SK-N-SH (cell line): ENCODE measurements at regions not wholly inside any gene's neighbourhood (a gene's known extent, or its start where the extent isn't known, plus 50 kb on each side); places are given as distances from the start of the nearest gene placed in this dataset.

ENCODE experiments used
- CTCF ChIA-PET: fragments of 300-600, 350-600 bp; formaldehyde crosslinking; extraction: SDS; loops from one replicate; lab custom pipeline; 2021; lab: Yijun Ruan, JAX
- POLR2A ChIA-PET: fragments of 350-600 bp; sonication (Branson Sonifier 250); formaldehyde crosslinking; extraction: SDS; loops from one replicate; lab custom pipeline; 2020; ENCODE audit warnings: antibody characterized with exemption, inconsistent platforms; lab: Yijun Ruan, JAX
- DNase-seq: peaks from one replicate; pipeline ENCODE4 v3.0.0; 2012
- H2AFZ ChIP-seq: fragments of 200-600 bp; sonication (generic); 2 replicates; pipeline ENCODE4 v1.8.1; 2016; ENCODE audit warnings: antibody characterized with exemption, mild to moderate bottlenecking, low read depth
- H3F3A ChIP-seq: fragments of 200-600 bp; sonication (generic); replicated peaks from 2 replicates; pipeline ENCODE3; 2016; ENCODE audit warnings: antibody characterized with exemption, mild to moderate bottlenecking; ENCODE audit not compliant: insufficient read depth
- H3K27ac ChIP-seq, 2 experiments: fragments of 200-500 bp in 1 of 2; fragments of 200-600 bp in 1 of 2; sonication (Bioruptor generic) in 1 of 2; sonication (generic), shearing (Covaris generic) in 1 of 2; 2 replicates each; pipeline versions ENCODE4 v1.5.1 to v1.6.1; 2014 to 2016; ENCODE audit warnings: low read depth in 2 of 2, inconsistent platforms in 1 of 2, low read length in 1 of 2, mild to moderate bottlenecking in 1 of 2, mixed read lengths in 1 of 2
- H3K27me3 ChIP-seq: fragments of 200-600 bp; sonication (generic), shearing (Covaris generic); 2 replicates; pipeline ENCODE4 v1.6.1; 2016; ENCODE audit warnings: mixed run types; ENCODE audit not compliant: insufficient read depth
- H3K36me3 ChIP-seq, 2 experiments: fragments of 200-500 bp in 1 of 2; fragments of 200-600 bp in 1 of 2; sonication (Bioruptor generic) in 1 of 2; sonication (generic) in 1 of 2; replicated peaks in 1 of 2; 2 replicates each; pipeline versions ENCODE3 to v1.5.1; 2014 to 2016; ENCODE audit warnings: low read length in 1 of 2, mild to moderate bottlenecking in 1 of 2; ENCODE audit not compliant: insufficient read depth in 2 of 2, control insufficient read depth in 1 of 2
- H3K4me1 ChIP-seq, 2 experiments: fragments of 200-500 bp in 1 of 2; fragments of 200-600 bp in 1 of 2; sonication (Bioruptor generic) in 1 of 2; sonication (generic), shearing (Covaris generic) in 1 of 2; 2 replicates each; pipeline versions ENCODE4 v1.5.1 to v1.6.1; 2014 to 2016; ENCODE audit warnings: low read depth in 1 of 2, low read length in 1 of 2, mixed run types in 1 of 2; ENCODE audit not compliant: insufficient read depth in 2 of 2, control insufficient read depth in 1 of 2
- H3K4me2 ChIP-seq: fragments of 200-600 bp; sonication (generic), shearing (Covaris generic); 2 replicates; pipeline ENCODE4 v1.6.1; 2017; ENCODE audit warnings: mixed run types
- H3K4me3 ChIP-seq, 2 experiments: fragments of 200-500 bp in 1 of 2; fragments of 200-600 bp in 1 of 2; sonication (Bioruptor generic) in 1 of 2; sonication (generic), shearing (Covaris generic) in 1 of 2; 2 replicates each; pipeline versions ENCODE4 v1.5.1 to v1.8.1; 2014 to 2016; ENCODE audit warnings: low read depth in 2 of 2, inconsistent platforms in 1 of 2, low read length in 1 of 2, mild to moderate bottlenecking in 1 of 2, mixed read lengths in 1 of 2, moderate library complexity in 1 of 2
- H3K79me2 ChIP-seq: fragments of 200-600 bp; sonication (generic); 2 replicates; pipeline ENCODE4 v1.8.1; 2017; ENCODE audit warnings: mild to moderate bottlenecking; ENCODE audit not compliant: insufficient read depth
- H3K9ac ChIP-seq: fragments of 200-600 bp; sonication (generic); 2 replicates; pipeline ENCODE4 v1.6.1; 2017; ENCODE audit warnings: mixed run types
- H3K9me2 ChIP-seq: fragments of 200-600 bp; sonication (generic); 2 replicates; pipeline ENCODE4 v1.6.1; 2017; ENCODE audit warnings: mixed run types
- H3K9me3 ChIP-seq: fragments of 200-600 bp; sonication (generic); 2 replicates; pipeline ENCODE4 v1.6.1; 2017; ENCODE audit warnings: mixed run types, mild to moderate bottlenecking, moderate library complexity
- H4K20me1 ChIP-seq: fragments of 200-600 bp; sonication (generic); 2 replicates; pipeline ENCODE4 v1.6.1; 2017; ENCODE audit warnings: mild to moderate bottlenecking, mixed run types; ENCODE audit not compliant: insufficient read depth
- CHD2 ChIP-seq: fragments of 150-350 bp; IDR thresholded peaks from 2 replicates; pipeline ENCODE4 v1.6.1; 2018; ENCODE audit warnings: low read length; ENCODE audit not compliant: partially characterized antibody
- CTCF ChIP-seq: fragments of 200-600 bp; sonication (generic); IDR thresholded peaks from 2 replicates; pipeline ENCODE4 v1.6.1; 2017; ENCODE audit warnings: antibody characterized with exemption, mild to moderate bottlenecking, moderate library complexity
- EP300 ChIP-seq, 2 experiments: IDR thresholded peaks; 2 replicates each; pipeline versions ENCODE4 v1.4.0 to v1.6.1; 2012; ENCODE audit warnings: borderline replicate concordance in 1 of 2, low read depth in 1 of 2, low read length in 1 of 2
- EZH2phosphoT487 ChIP-seq: fragments of 200-600 bp; sonication (generic); IDR thresholded peaks from 2 replicates; pipeline ENCODE4 v1.6.1; 2017; ENCODE audit warnings: low read depth, mixed run types, mild to moderate bottlenecking, antibody characterized with exemption, moderate library complexity, borderline replicate concordance
- FOSL2 ChIP-seq: IDR thresholded peaks from 2 replicates; pipeline ENCODE4 v1.4.0; 2012; ENCODE audit warnings: low read depth, mild to moderate bottlenecking, moderate library complexity, borderline replicate concordance
- FOXJ3 ChIP-seq: sonication (generic); formaldehyde crosslinking; IDR thresholded peaks from 2 replicates; pipeline ENCODE4 v1.5.1; 2020; ENCODE audit warnings: mild to moderate bottlenecking, missing genetic modification reagents
- FOXM1 ChIP-seq: IDR thresholded peaks from 2 replicates; pipeline ENCODE4 v1.4.0; 2012; ENCODE audit warnings: low read depth, mild to moderate bottlenecking
- JUND ChIP-seq: IDR thresholded peaks from 2 replicates; pipeline ENCODE4 v1.4.0; 2012
- MXI1 ChIP-seq: IDR thresholded peaks from 2 replicates; pipeline ENCODE4 v1.6.1; 2012; ENCODE audit warnings: mild to moderate bottlenecking, low read depth, low read length, improper control_type of control experiment
- NRF1 ChIP-seq: IDR thresholded peaks from 2 replicates; pipeline ENCODE4 v1.6.1; 2012; ENCODE audit warnings: low read depth, mild to moderate bottlenecking, low read length
- POLR2AphosphoS5 ChIP-seq: IDR thresholded peaks from 2 replicates; pipeline ENCODE4 v1.6.1; 2012; ENCODE audit warnings: low read depth, low read length
- RAD21 ChIP-seq: IDR thresholded peaks from 2 replicates; pipeline ENCODE4 v1.6.1; 2012; ENCODE audit warnings: mild to moderate bottlenecking, low read length
- REST ChIP-seq: IDR thresholded peaks from 2 replicates; pipeline ENCODE4 v1.6.1; 2012; ENCODE audit warnings: mild to moderate bottlenecking, low read depth, low read length, moderate library complexity
- SIN3A ChIP-seq: IDR thresholded peaks from 2 replicates; pipeline ENCODE4 v1.6.1; 2012; ENCODE audit warnings: low read depth, mild to moderate bottlenecking, low read length, moderate library complexity, borderline replicate concordance
- YY1 ChIP-seq: IDR thresholded peaks from 2 replicates; pipeline ENCODE4 v1.4.0; 2012; ENCODE audit warnings: low read depth, mild to moderate bottlenecking
- ZBTB33 ChIP-seq: IDR thresholded peaks from 2 replicates; pipeline ENCODE4 v1.4.0; 2012; ENCODE audit warnings: low read depth, borderline replicate concordance
- WGBS: methylation state at CpG from one replicate; pipeline ENCODE4 v1.1.6; 2017; ENCODE audit warnings: low lambda C conversion rate; 5-methylcytosine and 5-hydroxymethylcytosine counted together
- TF ChIP-seq, protein P1 (sequence below): fragments of 150-350 bp; IDR thresholded peaks from 2 replicates; pipeline ENCODE4 v1.6.1; 2016; ENCODE audit warnings: mild to moderate bottlenecking, low read depth, low read length

DNA sequence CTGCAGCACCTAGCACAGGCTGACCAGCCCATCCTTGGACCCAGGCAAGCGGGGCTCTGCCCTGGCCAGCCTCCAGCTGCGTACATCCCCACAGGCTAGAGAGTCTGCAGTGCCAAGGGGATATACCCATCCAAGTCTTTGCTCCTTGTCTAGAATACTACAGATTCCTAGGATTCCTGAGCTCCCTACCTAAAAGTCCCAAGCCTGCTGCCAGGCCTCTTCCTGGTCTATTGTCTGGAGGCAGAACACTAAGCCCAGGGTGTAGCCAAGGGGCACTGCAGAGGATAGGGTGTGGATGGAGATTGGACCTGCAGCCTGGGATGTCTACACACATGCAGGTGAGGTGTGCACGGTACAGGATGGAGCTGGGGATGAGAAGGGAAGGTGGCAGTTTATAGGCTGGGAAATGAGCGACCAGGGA, 90.0 kb upstream of the SIRPA start:
- 94% methylated on average over 2 of the region's 4 CpGs for WGBS
- no peak for TF ChIP-seq MXI1
- Histone ChIP-seq H3K4me2 (no peak overlapping the region), H3K9ac (no peak overlapping the region), H3K27me3 (no peaks in the 10 kb centered on the region), H3K27ac (no peak overlapping the region), H3K9me2 (no peaks in the 10 kb centered on the region), H3K79me2 (no peaks in the 10 kb centered on the region), H3K9me3 (no peaks in the 10 kb centered on the region), H3K36me3 (no peaks in the 10 kb centered on the region), H3K4me1 (peaks cover 11 to 13% of the 10 kb centered on the region in 2 experiments; a peak in 3 of 4 replicates), H3K4me3 (no peak overlapping the region), H4K20me1 (no peaks in the 10 kb centered on the region), H3F3A (peaks cover 19% of the 10 kb centered on the region), H2AFZ (no peak overlapping the region)
- DNase-seq = no peak
- POLR2A ChIA-PET = interaction anchor here (0.7 kb wide), 1 partner anchor 368 kb away, joined by 3 read pairs; no protein-coding TSS in a partner anchor
- CTCF ChIA-PET = interaction anchor here (0.9 to 5.7 kb wide), 4 partner anchors 41 to 392 kb away, joined by 3 to 50 read pairs (median 3); no protein-coding TSS in a partner anchor

DNA sequence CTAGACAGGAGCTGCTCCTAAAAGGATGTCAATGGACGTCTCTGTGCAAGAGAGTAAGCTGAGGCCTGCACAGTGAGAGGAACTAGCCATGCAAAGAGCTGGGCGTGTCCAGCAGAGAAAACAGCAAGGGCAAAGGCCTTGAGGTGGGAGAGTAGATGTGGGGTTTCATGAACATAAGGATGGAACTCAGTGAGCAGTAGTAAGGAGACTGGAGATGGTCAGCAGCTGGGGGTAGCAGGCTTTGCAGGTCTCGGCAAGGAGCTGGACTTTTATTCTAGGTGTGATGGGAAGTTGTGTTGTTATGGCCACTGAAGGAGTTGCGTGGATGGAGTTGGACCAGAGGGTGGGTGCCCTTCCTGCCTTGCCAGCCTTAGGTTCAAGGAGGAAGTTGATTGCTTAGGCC, 90.7 kb upstream of the SIRPA start:
- Histone ChIP-seq H3F3A (peaks cover 13% of the 10 kb centered on the region), H3K4me2 (no peak overlapping the region), H2AFZ (no peak overlapping the region), H3K79me2 (no peaks in the 10 kb centered on the region), H3K9me3 (no peaks in the 10 kb centered on the region), H3K4me3 (no peak overlapping the region), H3K9ac (no peak overlapping the region), H3K27me3 (no peaks in the 10 kb centered on the region), H3K36me3 (no peaks in the 10 kb centered on the region), H3K27ac (no peak overlapping the region), H4K20me1 (no peaks in the 10 kb centered on the region), H3K4me1 (peaks cover 7 to 13% of the 10 kb centered on the region in 2 experiments; a peak in 2 of 4 replicates), H3K9me2 (no peaks in the 10 kb centered on the region)
- CTCF ChIA-PET = interaction anchor here (0.6 to 5.7 kb wide), 5 partner anchors 9 to 393 kb away, joined by 3 to 50 read pairs (median 3); no protein-coding TSS in a partner anchor
- POLR2A ChIA-PET = no interaction called here
- DNase-seq = no peak
- 97% methylated on average over 4 of the region's 4 CpGs for WGBS
- TF ChIP-seq, protein P1, sequence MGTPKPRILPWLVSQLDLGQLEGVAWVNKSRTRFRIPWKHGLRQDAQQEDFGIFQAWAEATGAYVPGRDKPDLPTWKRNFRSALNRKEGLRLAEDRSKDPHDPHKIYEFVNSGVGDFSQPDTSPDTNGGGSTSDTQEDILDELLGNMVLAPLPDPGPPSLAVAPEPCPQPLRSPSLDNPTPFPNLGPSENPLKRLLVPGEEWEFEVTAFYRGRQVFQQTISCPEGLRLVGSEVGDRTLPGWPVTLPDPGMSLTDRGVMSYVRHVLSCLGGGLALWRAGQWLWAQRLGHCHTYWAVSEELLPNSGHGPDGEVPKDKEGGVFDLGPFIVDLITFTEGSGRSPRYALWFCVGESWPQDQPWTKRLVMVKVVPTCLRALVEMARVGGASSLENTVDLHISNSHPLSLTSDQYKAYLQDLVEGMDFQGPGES = no peak
- TF ChIP-seq RAD21 (no peak), NRF1 (no peak), FOXM1 (no peak), CTCF (no peak), MXI1 (no peak), REST (no peak), EP300 (IDR thresholded peaks at IDR 0.05; ENCODE audit: borderline replicate concordance in 1 of 2, low read depth in 1 of 2, low read length in 1 of 2) (no peak), FOXJ3 (CRISPR knock-in tag) (no peak), ZBTB33 (no peak), SIN3A (no peak), JUND (no peak), POLR2AphosphoS5 (no peak), FOSL2 (no peak), CHD2 (no peak), YY1 (no peak), EZH2phosphoT487 (no peak)
